Endothelial cell of umbilical vein (primary cell): ENCODE measurements at regions not wholly inside any gene's neighbourhood (a gene's known extent, or its start where the extent isn't known, plus 50 kb on each side); places are given as distances from the start of the nearest gene placed in this dataset.

ENCODE experiments used
- BruUV-seq: library from RNA; stranded (reverse); fragments of 400-500 nt; replicated peaks from 2 replicates; lab custom pipeline; 2021; lab: Mats Ljungman, UMichigan
- CTCF ChIA-PET: fragments of 300-600, 350-600 bp; sonication (Branson Sonifier 250); formaldehyde crosslinking; loops from one replicate; lab custom pipeline; 2021; ENCODE audit warnings: antibody characterized with exemption, inconsistent platforms; lab: Charles Lee
- POLR2A ChIA-PET: fragments of 300-600, 350-600 bp; sonication (Branson Sonifier 250); formaldehyde crosslinking; loops from one replicate; lab custom pipeline; 2021; ENCODE audit warnings: antibody characterized with exemption, inconsistent platforms; lab: Charles Lee
- DNase-seq: peaks from one replicate; pipeline ENCODE4 v3.0.0-alpha.2; 2011; ENCODE audit warnings: low read depth, low spot score
- FAIRE-seq: peaks from 2 replicates; lab custom pipeline; 2011; peaks lifted over from hg19 to GRCh38; lab: Jason Lieb, UNC
- H2AFZ ChIP-seq: 2 replicates; pipeline ENCODE4 v1.6.0; 2012; ENCODE audit warnings: low read depth, low read length, control low read depth, inconsistent platforms
- H3K27ac ChIP-seq: 2 replicates; pipeline ENCODE4 v1.5.1; 2011; ENCODE audit warnings: low read depth, mild to moderate bottlenecking, control low read depth, low read length, moderate library complexity; ENCODE audit not compliant: insufficient read depth
- H3K27me3 ChIP-seq, 2 experiments: 2 replicates each; pipeline versions ENCODE4 v1.6.0 to v1.6.1; 2011; ENCODE audit warnings: low read length in 2 of 2, mixed read lengths in 1 of 2; ENCODE audit not compliant: control insufficient read depth in 2 of 2, insufficient read depth in 2 of 2
- H3K36me3 ChIP-seq, 2 experiments: 2 replicates in 1 of 2; 3 replicates in 1 of 2; pipeline ENCODE4 v1.5.1; 2011; ENCODE audit warnings: low read length in 2 of 2, mild to moderate bottlenecking in 1 of 2, moderate library complexity in 1 of 2; ENCODE audit not compliant: control insufficient read depth in 2 of 2, insufficient read depth in 2 of 2; ENCODE audit errors: extremely low read depth in 1 of 2
- H3K4me1 ChIP-seq: 3 replicates; pipeline ENCODE4 v1.5.1; 2011; ENCODE audit warnings: mild to moderate bottlenecking, low read length; ENCODE audit not compliant: control insufficient read depth, insufficient read depth; ENCODE audit errors: extremely low read depth
- H3K4me2 ChIP-seq: 2 replicates; pipeline ENCODE4 v1.6.1; 2011; ENCODE audit warnings: low read length, control low read depth, mixed read lengths; ENCODE audit not compliant: insufficient read depth
- H3K4me3 ChIP-seq, 3 experiments: fragments of 200-600 bp in 1 of 3; sonication (generic), shearing (Covaris generic) in 1 of 3; replicated peaks in 1 of 3; 2 replicates each; pipeline ENCODE4 v1.5.1; 2011 to 2016; ENCODE audit warnings: control low read depth in 3 of 3, low read length in 3 of 3, mild to moderate bottlenecking in 2 of 3, inconsistent platforms in 1 of 3, low read depth in 1 of 3, moderate library complexity in 1 of 3; ENCODE audit not compliant: insufficient read depth in 1 of 3
- H3K79me2 ChIP-seq: 2 replicates; pipeline ENCODE4 v1.6.0; 2012; ENCODE audit warnings: low read length, inconsistent platforms; ENCODE audit not compliant: control insufficient read depth, insufficient read depth
- H3K9ac ChIP-seq: replicated peaks from 2 replicates; pipeline ENCODE3; 2011; ENCODE audit warnings: low read length, control low read depth; ENCODE audit not compliant: insufficient read depth; ENCODE audit errors: extremely low read depth
- H3K9me1 ChIP-seq: replicated peaks from 3 replicates; pipeline ENCODE4 v1.6.0; 2011; ENCODE audit warnings: mild to moderate bottlenecking, low read length; ENCODE audit not compliant: control insufficient read depth, insufficient read depth; ENCODE audit errors: extremely low read depth
- H3K9me3 ChIP-seq: replicated peaks from 2 replicates; pipeline ENCODE4 v1.5.1; 2012; ENCODE audit warnings: low read length, inconsistent platforms; ENCODE audit not compliant: control insufficient read depth, insufficient read depth
- H4K20me1 ChIP-seq: replicated peaks from 2 replicates; pipeline ENCODE3; 2011; ENCODE audit warnings: mild to moderate bottlenecking, low read length; ENCODE audit not compliant: control insufficient read depth, insufficient read depth; ENCODE audit errors: extremely low read depth
- CTCF ChIP-seq, 2 donors: IDR thresholded peaks; 1 replicate in 1 of 2; 2 replicates in 1 of 2; pipeline ENCODE4 v1.5.1; 2011; ENCODE audit warnings: low read length in 2 of 2, mild to moderate bottlenecking in 2 of 2, moderate library complexity in 2 of 2, control low read depth in 1 of 2, inconsistent platforms in 1 of 2, low read depth in 1 of 2; ENCODE audit not compliant: insufficient read depth in 1 of 2; ENCODE audit errors: extremely low read depth in 1 of 2
- EZH2 ChIP-seq: IDR thresholded peaks from 2 replicates; pipeline ENCODE4 v1.6.1; 2012; ENCODE audit warnings: borderline replicate concordance, low read depth, mild to moderate bottlenecking, moderate library complexity, low read length, inconsistent platforms; ENCODE audit not compliant: severe bottlenecking
- FOS ChIP-seq: IDR thresholded peaks from 2 replicates; pipeline ENCODE4 v1.6.1; 2011; ENCODE audit warnings: mild to moderate bottlenecking, low read length, moderate library complexity, borderline replicate concordance; ENCODE audit not compliant: insufficient read depth
- GATA2 ChIP-seq: IDR thresholded peaks from 2 replicates; pipeline ENCODE4 v1.7.0; 2011; ENCODE audit warnings: low read depth, mild to moderate bottlenecking, moderate library complexity, mixed read lengths, low read length; ENCODE audit not compliant: insufficient read length, insufficient read depth
- JUN ChIP-seq: IDR thresholded peaks from 2 replicates; pipeline ENCODE4 v1.6.1; 2011; ENCODE audit warnings: borderline replicate concordance, low read depth; ENCODE audit not compliant: insufficient read length, insufficient read depth
- MAX ChIP-seq: IDR thresholded peaks from 2 replicates; pipeline ENCODE4 v1.6.1; 2011; ENCODE audit not compliant: insufficient read depth, insufficient read length
- MYC ChIP-seq: IDR thresholded peaks from one replicate; pipeline ENCODE4 v1.6.1; 2011; ENCODE audit warnings: mild to moderate bottlenecking, low read depth, low read length
- POLR2A ChIP-seq: IDR thresholded peaks from 2 replicates; pipeline ENCODE4 v1.6.1; 2012; ENCODE audit warnings: low read depth, mild to moderate bottlenecking, control low read depth, low read length
- POLR2AphosphoS5 ChIP-seq: IDR thresholded peaks from 2 replicates; pipeline ENCODE4 v1.6.1; 2012; ENCODE audit warnings: low read depth, mild to moderate bottlenecking, control low read depth, low read length, moderate library complexity; ENCODE audit not compliant: insufficient read depth
- dilution Hi-C: fragments of 300-500 bp; cut with MboI; formaldehyde crosslinking; loops from one replicate; pipeline ENCODE4 v1.15.0; 2019; ENCODE audit warnings: low sequenced_read_pairs; ENCODE audit not compliant: extremely low pct_ligation_motif_present
- intact Hi-C: fragments of 100-400 bp; cut with micrococcal nuclease; formaldehyde crosslinking; loops from one replicate; pipeline ENCODE4 v1.10.0; 2022

- no peak for DNase-seq
- intact Hi-C loops (no loop called here), dilution Hi-C loops (no loop called here)
- no peaks in the 10 kb centered on the region for H3K79me2 ChIP-seq
- H3K27ac ChIP-seq = no peak overlapping the region
- no peak for FAIRE-seq
- H3K4me1 ChIP-seq = no peaks in the 10 kb centered on the region
- no peak for TF ChIP-seq POLR2A
- TF ChIP-seq CTCF (IDR thresholded peaks at IDR 0.05; ENCODE audit: extremely low read depth in 1 of 2, insufficient read depth in 1 of 2, low read depth in 1 of 2, low read length in 2 of 2) = no peak
- TF ChIP-seq EZH2 = no peak
- no peak for TF ChIP-seq JUN
- no peak for TF ChIP-seq MAX
- no peak for TF ChIP-seq MYC
- TF ChIP-seq FOS = no peak
- TF ChIP-seq GATA2 = no peak
- TF ChIP-seq POLR2AphosphoS5 = no peak
- ChIA-PET CTCF (no interaction called here), POLR2A (no interaction called here)
- H3K4me2 ChIP-seq = no peak overlapping the region
- H3K9me1 ChIP-seq = no peaks in the 10 kb centered on the region
- H2AFZ ChIP-seq = no peak overlapping the region
- no peak overlapping the region for H3K9ac ChIP-seq
- no peaks in the 10 kb centered on the region for H3K36me3 ChIP-seq
- no peaks in the 10 kb centered on the region for H3K9me3 ChIP-seq
- H3K27me3 ChIP-seq = no peaks in the 10 kb centered on the region
- no peaks in the 10 kb centered on the region for H4K20me1 ChIP-seq
- BruUV-seq = no TSS peak
- no peak overlapping the region for H3K4me3 ChIP-seq
Measured at GRCh38 chr2:8121022-8121825, 560.6 kb upstream of the ID2 start.
